Fibroblast of the aortic adventitia (primary cell): ENCODE measurements at regions not wholly inside any gene's neighbourhood (a gene's known extent, or its start where the extent isn't known, plus 50 kb on each side); places are given as distances from the start of the nearest gene placed in this dataset.
"Not testable (repeated sequence)": the region's sequence is repeated elsewhere in the genome, so short reads cannot be mapped to it uniquely, and the experiment has no call there.

Source experiments
- DNase-seq: peaks from one replicate; pipeline ENCODE4 v3.0.0-alpha.2; 2010; ENCODE audit warnings: low read depth
- H3K4me3 ChIP-seq: 2 replicates; pipeline ENCODE4 v1.5.1; 2011; ENCODE audit warnings: low read depth, mild to moderate bottlenecking, control low read depth, low read length, moderate library complexity
- TF ChIP-seq, protein P1 (sequence below): IDR thresholded peaks from 2 replicates; pipeline ENCODE4 v1.5.1; 2011; ENCODE audit warnings: mild to moderate bottlenecking, low read length, control low read depth, inconsistent platforms; ENCODE audit not compliant: insufficient read depth

GRCh38 chr14:34297786-34298520 lies 164.1 kb downstream of the SPTSSA start:
- DNase-seq: peak; percentile 7
- H3K4me3 ChIP-seq: no peak overlapping the region
- TF ChIP-seq, protein P1, sequence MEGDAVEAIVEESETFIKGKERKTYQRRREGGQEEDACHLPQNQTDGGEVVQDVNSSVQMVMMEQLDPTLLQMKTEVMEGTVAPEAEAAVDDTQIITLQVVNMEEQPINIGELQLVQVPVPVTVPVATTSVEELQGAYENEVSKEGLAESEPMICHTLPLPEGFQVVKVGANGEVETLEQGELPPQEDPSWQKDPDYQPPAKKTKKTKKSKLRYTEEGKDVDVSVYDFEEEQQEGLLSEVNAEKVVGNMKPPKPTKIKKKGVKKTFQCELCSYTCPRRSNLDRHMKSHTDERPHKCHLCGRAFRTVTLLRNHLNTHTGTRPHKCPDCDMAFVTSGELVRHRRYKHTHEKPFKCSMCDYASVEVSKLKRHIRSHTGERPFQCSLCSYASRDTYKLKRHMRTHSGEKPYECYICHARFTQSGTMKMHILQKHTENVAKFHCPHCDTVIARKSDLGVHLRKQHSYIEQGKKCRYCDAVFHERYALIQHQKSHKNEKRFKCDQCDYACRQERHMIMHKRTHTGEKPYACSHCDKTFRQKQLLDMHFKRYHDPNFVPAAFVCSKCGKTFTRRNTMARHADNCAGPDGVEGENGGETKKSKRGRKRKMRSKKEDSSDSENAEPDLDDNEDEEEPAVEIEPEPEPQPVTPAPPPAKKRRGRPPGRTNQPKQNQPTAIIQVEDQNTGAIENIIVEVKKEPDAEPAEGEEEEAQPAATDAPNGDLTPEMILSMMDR: no peak

GRCh38 chr14:34283590-34283989 lies 178.4 kb downstream of the SPTSSA start:
- no peak overlapping the region for H3K4me3 ChIP-seq
- TF ChIP-seq, protein P1: no peak
- no peak for DNase-seq

DNA sequence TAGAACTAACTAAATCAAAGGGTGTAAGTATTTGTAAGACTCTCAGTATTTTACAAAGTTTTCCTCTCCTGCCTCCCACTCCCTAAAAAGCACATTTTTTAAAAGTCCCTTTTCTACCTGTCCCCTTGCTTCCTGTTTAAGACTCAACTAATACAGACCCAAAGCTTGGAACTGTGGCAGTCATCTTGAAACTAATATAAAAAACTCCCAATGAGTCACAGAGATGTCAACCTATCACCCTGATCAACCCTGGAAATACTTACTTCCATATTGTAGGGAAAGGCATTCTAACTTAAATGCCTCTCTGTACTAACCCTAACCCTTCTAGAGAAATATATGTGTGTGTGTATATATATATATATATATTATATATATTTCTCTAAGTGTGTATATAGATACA lies 184.8 kb downstream of the SPTSSA start:
- TF ChIP-seq, protein P1: no peak
- H3K4me3 ChIP-seq: no peak overlapping the region
- no peak for DNase-seq

DNA sequence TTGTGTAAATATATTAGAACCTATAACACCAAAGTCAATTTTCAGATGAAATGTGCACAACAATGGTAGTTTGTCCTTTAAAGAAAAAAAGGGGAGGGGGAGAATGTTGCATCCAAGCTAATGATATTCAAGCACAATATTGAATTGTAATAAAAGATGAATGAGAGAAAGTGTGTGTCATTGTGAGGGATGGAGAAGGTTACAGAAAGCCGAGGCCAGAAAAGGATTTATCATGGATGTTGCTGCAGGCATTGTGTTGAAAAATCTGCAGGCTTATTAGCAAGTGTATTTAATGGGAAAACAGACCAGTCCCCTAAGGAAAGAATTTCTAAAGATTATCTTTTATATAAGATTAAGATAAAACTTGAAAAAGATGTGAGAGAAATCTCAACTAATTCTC lies 186.5 kb downstream of the SPTSSA start:
- TF ChIP-seq, protein P1: no peak
- H3K4me3 ChIP-seq: no peak overlapping the region
- DNase-seq: no peak

GRCh38 chr14:34275078-34275477 lies 187.0 kb downstream of the SPTSSA start:
- DNase-seq: no peak
- no peak overlapping the region for H3K4me3 ChIP-seq
- TF ChIP-seq, protein P1: no peak

GRCh38 chr14:34273716-34274115 lies 188.3 kb downstream of the SPTSSA start:
- not testable (repeated sequence) for DNase-seq, H3K4me3 ChIP-seq

DNA sequence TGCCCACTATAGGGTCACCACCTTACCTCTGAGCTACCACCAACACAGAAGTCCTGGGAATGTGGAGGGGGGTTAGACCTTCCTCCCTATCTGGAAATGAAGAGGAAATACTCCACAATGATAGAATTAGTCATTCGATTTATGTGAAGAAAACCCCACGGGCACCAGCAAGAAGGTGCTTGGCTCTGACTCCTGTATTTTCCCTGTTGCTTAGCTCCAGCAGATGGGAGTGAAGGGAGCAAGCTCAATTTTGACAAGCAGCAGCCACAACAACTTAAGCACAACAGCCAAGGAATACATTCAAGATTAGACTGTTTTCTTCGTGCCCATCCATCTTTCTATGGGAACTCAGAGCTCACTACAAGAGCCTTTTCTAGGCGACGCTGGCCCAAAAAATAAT lies 191.7 kb downstream of the SPTSSA start:
- DNase-seq: no peak
- TF ChIP-seq, protein P1: no peak
- H3K4me3 ChIP-seq: no peak overlapping the region
